ENCODE measurements at regions not wholly inside any gene's neighbourhood (a gene's known extent, or its start where the extent isn't known, plus 50 kb on each side); places are given as distances from the start of the nearest gene placed in this dataset.

DNA sequence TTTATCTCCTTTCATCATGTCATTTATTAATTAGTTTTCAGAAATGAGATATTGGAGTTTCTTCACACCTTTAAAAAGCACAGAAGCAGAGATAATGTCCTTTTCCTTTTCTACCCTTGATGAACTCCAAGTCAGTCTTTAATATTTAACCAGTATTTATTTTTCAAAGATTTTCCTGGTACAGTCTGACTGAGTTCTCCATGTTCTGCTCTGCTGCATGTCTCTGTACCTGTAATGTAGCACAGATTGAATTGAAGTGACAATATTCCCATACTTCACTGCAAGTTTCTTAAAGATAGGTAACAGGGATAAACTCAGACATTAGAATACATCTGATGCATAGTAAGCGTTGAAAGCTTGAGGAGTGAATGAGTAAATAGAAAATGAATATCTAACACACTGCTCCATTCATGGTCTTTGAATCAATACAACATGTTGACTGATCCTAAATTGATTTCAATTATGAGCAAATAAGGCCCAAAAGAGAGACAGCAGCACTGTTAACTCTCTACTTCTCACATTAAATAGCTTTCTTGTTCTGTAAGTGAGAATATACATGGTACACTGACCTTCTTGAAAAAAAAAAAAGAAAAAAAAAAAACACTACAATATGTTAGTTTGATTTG, 1323.6 kb upstream of the PRR20A start:
- Histone ChIP-seq H2AFZ (ENCODE audit: low read length) (no peak overlapping the region), H3K27ac (ENCODE audit: insufficient read depth, low read length) (no peak overlapping the region), H4K20me1 (ENCODE audit: control insufficient read depth, extremely low read depth, insufficient read depth, low read length) (no peaks in the 10 kb centered on the region), H3K4me2 (ENCODE audit: extremely low read depth, insufficient read depth, low read length) (no peak overlapping the region), H3K4me1 (ENCODE audit: control insufficient read depth, extremely low read depth, insufficient read depth, low read length) (no peaks in the 10 kb centered on the region), H3K36me3 (ENCODE audit: control insufficient read depth, insufficient read depth, low read length) (no peaks in the 10 kb centered on the region), H3K4me3 (replicated peaks in 1 of 4; ENCODE audit: control extremely low read depth in 1 of 4, insufficient read depth in 1 of 4, low read depth in 3 of 4, low read length in 4 of 4) (no peak overlapping the region), H3K79me2 (ENCODE audit: control insufficient read depth, insufficient read depth, low read length) (no peaks in the 10 kb centered on the region), H3K9me3 (ENCODE audit: control insufficient read depth, insufficient read depth, low read depth, low read length) (no peaks in the 10 kb centered on the region), H3K27me3 (ENCODE audit: control insufficient read depth, insufficient read depth, low read length) (no peaks in the 10 kb centered on the region), H3K9ac (ENCODE audit: insufficient read depth, low read length) (no peak overlapping the region)
- TF ChIP-seq EZH2 (IDR thresholded peaks at IDR 0.05; ENCODE audit: low read length, missing control alignments): no peak
- TF ChIP-seq, protein P1, sequence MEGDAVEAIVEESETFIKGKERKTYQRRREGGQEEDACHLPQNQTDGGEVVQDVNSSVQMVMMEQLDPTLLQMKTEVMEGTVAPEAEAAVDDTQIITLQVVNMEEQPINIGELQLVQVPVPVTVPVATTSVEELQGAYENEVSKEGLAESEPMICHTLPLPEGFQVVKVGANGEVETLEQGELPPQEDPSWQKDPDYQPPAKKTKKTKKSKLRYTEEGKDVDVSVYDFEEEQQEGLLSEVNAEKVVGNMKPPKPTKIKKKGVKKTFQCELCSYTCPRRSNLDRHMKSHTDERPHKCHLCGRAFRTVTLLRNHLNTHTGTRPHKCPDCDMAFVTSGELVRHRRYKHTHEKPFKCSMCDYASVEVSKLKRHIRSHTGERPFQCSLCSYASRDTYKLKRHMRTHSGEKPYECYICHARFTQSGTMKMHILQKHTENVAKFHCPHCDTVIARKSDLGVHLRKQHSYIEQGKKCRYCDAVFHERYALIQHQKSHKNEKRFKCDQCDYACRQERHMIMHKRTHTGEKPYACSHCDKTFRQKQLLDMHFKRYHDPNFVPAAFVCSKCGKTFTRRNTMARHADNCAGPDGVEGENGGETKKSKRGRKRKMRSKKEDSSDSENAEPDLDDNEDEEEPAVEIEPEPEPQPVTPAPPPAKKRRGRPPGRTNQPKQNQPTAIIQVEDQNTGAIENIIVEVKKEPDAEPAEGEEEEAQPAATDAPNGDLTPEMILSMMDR (conservative IDR thresholded peaks at IDR 0.05 in 1 of 2, IDR thresholded peaks at IDR 0.05 in 1 of 2; ENCODE audit: low read depth in 1 of 2, low read length in 2 of 2): no peak
- DNase-seq (ENCODE audit: low read depth in 2 of 2): no peak

DNA sequence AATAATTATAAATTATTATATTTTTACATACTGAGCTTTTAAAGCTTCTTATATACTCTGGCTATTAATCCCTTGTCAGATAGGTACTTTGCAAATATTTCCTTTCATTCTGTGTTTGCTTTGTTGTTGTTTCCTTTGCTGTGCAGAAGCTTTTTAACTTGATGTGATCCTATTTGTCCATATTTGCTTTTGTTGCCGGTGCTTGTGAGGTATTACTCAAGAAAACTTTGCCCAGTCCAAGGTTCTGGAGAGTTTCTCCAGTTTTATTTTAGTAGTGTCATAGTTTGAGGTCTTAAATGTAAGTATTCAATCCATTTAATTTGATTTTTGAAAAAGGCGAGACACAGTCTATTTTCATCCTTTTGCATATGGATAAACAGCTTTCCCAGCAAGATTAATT, 1319.9 kb upstream of the PRR20A start:
- Histone ChIP-seq H2AFZ (ENCODE audit: low read length) (no peak overlapping the region), H4K20me1 (ENCODE audit: control insufficient read depth, extremely low read depth, insufficient read depth, low read length) (no peaks in the 10 kb centered on the region), H3K27ac (ENCODE audit: insufficient read depth, low read length) (no peak overlapping the region), H3K4me1 (ENCODE audit: control insufficient read depth, extremely low read depth, insufficient read depth, low read length) (no peaks in the 10 kb centered on the region), H3K9me3 (ENCODE audit: control insufficient read depth, insufficient read depth, low read depth, low read length) (no peaks in the 10 kb centered on the region), H3K36me3 (ENCODE audit: control insufficient read depth, insufficient read depth, low read length) (no peaks in the 10 kb centered on the region), H3K79me2 (ENCODE audit: control insufficient read depth, insufficient read depth, low read length) (no peaks in the 10 kb centered on the region), H3K4me2 (ENCODE audit: extremely low read depth, insufficient read depth, low read length) (no peak overlapping the region), H3K27me3 (ENCODE audit: control insufficient read depth, insufficient read depth, low read length) (no peaks in the 10 kb centered on the region), H3K4me3 (replicated peaks in 1 of 4; ENCODE audit: control extremely low read depth in 1 of 4, insufficient read depth in 1 of 4, low read depth in 3 of 4, low read length in 4 of 4) (no peak overlapping the region), H3K9ac (ENCODE audit: insufficient read depth, low read length) (no peak overlapping the region)
- TF ChIP-seq, protein P1 (conservative IDR thresholded peaks at IDR 0.05 in 1 of 2, IDR thresholded peaks at IDR 0.05 in 1 of 2; ENCODE audit: low read depth in 1 of 2, low read length in 2 of 2): no peak
- no peak for TF ChIP-seq EZH2 (IDR thresholded peaks at IDR 0.05; ENCODE audit: low read length, missing control alignments)
- DNase-seq (ENCODE audit: low read depth in 2 of 2): no peak

DNA sequence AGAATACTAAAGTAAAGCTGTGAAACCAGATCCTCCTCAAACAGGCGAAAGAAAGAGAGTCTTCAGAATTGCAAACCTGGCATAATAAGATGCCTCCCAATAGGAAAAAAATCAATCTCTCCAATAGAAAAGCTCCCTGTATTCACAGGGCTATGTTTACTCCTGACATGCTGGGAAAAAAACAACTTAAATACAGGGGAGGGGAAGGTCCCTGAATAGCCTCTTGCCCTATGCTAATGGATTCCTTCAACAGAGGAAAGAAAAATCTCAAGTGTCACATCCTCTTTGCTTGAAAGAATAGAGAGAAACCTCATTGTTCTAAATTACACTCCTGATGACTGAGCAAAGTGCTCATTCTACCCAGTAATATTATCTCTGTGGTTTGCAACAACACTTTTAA, 1271.1 kb upstream of the PRR20A start:
- Histone ChIP-seq H2AFZ (ENCODE audit: low read length) (no peak overlapping the region), H4K20me1 (ENCODE audit: control insufficient read depth, extremely low read depth, insufficient read depth, low read length) (no peaks in the 10 kb centered on the region), H3K4me3 (replicated peaks in 1 of 4; ENCODE audit: control extremely low read depth in 1 of 4, insufficient read depth in 1 of 4, low read depth in 3 of 4, low read length in 4 of 4) (no peak overlapping the region), H3K9ac (ENCODE audit: insufficient read depth, low read length) (no peak overlapping the region), H3K79me2 (ENCODE audit: control insufficient read depth, insufficient read depth, low read length) (no peaks in the 10 kb centered on the region), H3K4me1 (ENCODE audit: control insufficient read depth, extremely low read depth, insufficient read depth, low read length) (no peaks in the 10 kb centered on the region), H3K36me3 (ENCODE audit: control insufficient read depth, insufficient read depth, low read length) (no peaks in the 10 kb centered on the region), H3K9me3 (ENCODE audit: control insufficient read depth, insufficient read depth, low read depth, low read length) (no peaks in the 10 kb centered on the region), H3K27me3 (ENCODE audit: control insufficient read depth, insufficient read depth, low read length) (no peaks in the 10 kb centered on the region), H3K27ac (ENCODE audit: insufficient read depth, low read length) (no peak overlapping the region), H3K4me2 (ENCODE audit: extremely low read depth, insufficient read depth, low read length) (no peak overlapping the region)
- TF ChIP-seq EZH2 (IDR thresholded peaks at IDR 0.05; ENCODE audit: low read length, missing control alignments): no peak
- DNase-seq (ENCODE audit: low read depth in 2 of 2): no peak
